ENCODE measurements at regions not wholly inside any gene's neighbourhood (a gene's known extent, or its start where the extent isn't known, plus 50 kb on each side); places are given as distances from the start of the nearest gene placed in this dataset.

DNA sequence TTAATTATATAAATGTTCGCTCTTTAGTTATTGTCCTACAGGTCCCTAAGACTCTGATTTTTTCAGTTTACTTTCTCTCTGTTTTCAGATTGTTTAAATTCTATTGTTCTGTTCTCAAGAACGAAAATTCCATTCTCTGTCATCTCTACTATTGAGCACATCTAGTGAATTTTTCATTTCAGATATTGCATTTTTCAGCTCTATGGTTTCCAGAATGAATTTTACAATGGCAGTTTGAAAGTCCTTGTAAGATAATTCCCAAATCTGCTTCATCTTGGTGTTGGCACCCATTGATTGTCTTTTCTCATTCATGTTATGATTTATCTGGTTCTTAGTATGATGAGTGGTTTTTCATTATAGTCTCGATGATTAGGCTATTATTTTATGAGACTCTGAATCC is 519.6 kb upstream of the LRFN5 start:
- no peak for ATAC-seq
- H3K4me3 ChIP-seq (ENCODE audit: low read length) = no peak overlapping the region
- intact Hi-C loops (cut with DNase I) = no loop called here

DNA sequence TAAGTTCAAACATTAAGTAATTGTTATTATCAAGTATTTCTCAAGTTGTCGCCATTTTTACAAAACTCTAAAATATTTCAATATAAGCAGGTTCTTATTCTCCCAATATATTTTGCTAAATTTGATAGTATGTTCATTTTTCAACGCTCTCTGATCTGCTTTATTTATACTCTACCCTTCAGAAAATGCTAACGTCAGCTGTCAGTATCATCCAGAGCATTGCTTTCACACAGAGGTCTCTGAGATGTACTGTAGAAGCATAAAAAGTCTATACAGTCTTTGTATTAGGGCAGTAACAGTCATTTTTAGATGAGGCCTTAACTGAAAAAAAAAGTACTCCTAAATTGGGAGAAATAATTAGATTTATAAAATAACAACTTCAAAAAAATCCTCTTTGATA is 533.1 kb upstream of the LRFN5 start:
- H3K4me1 ChIP-seq (ENCODE audit: control insufficient read depth, insufficient read depth, low read length) = no peaks in the 10 kb centered on the region
- no peaks in the 10 kb centered on the region for H3K9me3 ChIP-seq (ENCODE audit: control insufficient read depth, low read length)
- H3K27me3 ChIP-seq (ENCODE audit: control insufficient read depth, insufficient read depth) = no peaks in the 10 kb centered on the region
- no peak overlapping the region for H3K4me3 ChIP-seq (ENCODE audit: low read length)
- DNase-seq (no peak), ATAC-seq (no peak)
- intact Hi-C loops (cut with DNase I) = no loop called here
- no peak overlapping the region for H3K27ac ChIP-seq (ENCODE audit: low read length)
- 67% methylated on average over 3 of the region's 3 CpGs for WGBS

More for the DNA sequence above, 519.6 kb upstream of the LRFN5 start:
- 79% methylated on average over 3 of the region's 3 CpGs for WGBS
- H3K27me3 ChIP-seq (ENCODE audit: control insufficient read depth, insufficient read depth) = no peaks in the 10 kb centered on the region
- no peak overlapping the region for H3K27ac ChIP-seq (ENCODE audit: low read length)
- DNase-seq = no peak
- H3K4me1 ChIP-seq (ENCODE audit: control insufficient read depth, insufficient read depth, low read length) = no peaks in the 10 kb centered on the region
- H3K9me3 ChIP-seq (ENCODE audit: control insufficient read depth, low read length) = no peaks in the 10 kb centered on the region

DNA sequence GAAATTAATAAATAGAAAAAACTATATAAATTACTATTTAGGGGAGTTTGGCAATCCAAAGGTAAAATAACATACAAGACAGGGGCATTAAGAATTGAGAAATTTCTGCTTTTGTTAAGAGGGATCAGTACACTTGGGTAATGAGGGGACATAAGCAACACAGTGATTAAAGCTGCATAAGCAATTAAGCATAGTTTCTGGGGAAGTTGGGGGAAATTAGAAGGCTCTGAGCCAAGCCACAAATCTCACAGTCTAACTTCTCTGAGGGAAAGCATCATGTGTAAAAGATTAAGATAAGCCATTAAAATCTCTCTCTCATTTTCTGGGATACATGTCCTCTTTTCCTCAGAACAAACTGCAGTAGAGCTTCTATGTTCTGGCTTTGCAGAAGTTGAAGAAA is 533.9 kb upstream of the LRFN5 start:
- no peak for DNase-seq
- no peaks in the 10 kb centered on the region for H3K27me3 ChIP-seq (ENCODE audit: control insufficient read depth, insufficient read depth)
- no peak overlapping the region for H3K4me3 ChIP-seq (ENCODE audit: low read length)
- H3K9me3 ChIP-seq (ENCODE audit: control insufficient read depth, low read length) = no peaks in the 10 kb centered on the region
- no peak overlapping the region for H3K27ac ChIP-seq (ENCODE audit: low read length)
- intact Hi-C loops (cut with DNase I) = no loop called here
- ATAC-seq = no peak
- no peaks in the 10 kb centered on the region for H3K4me1 ChIP-seq (ENCODE audit: control insufficient read depth, insufficient read depth, low read length)

DNA sequence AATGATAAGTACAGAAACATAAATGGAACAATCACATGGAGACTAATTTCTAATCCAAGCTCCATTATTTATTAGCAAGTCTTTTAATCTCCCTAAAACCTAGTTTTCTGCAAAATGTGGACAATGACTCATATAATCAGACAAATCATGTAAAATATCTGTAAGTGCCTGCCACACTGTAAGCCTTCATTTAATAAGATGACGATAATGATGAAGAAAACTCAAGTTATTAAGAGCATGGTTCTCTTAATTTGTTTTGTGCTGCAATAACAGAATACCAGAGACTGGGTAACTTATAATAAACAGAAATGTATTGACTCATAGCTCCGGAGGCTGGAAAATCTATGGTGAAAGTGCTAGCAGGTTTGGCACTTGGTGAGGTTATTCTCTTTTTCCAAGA is 535.3 kb upstream of the LRFN5 start:
- DNase-seq (no peak), ATAC-seq (no peak)
- no peaks in the 10 kb centered on the region for H3K9me3 ChIP-seq (ENCODE audit: control insufficient read depth, low read length)
- no peaks in the 10 kb centered on the region for H3K27me3 ChIP-seq (ENCODE audit: control insufficient read depth, insufficient read depth)
- intact Hi-C loops (cut with DNase I) = no loop called here
- H3K27ac ChIP-seq (ENCODE audit: low read length) = no peak overlapping the region
- H3K4me1 ChIP-seq (ENCODE audit: control insufficient read depth, insufficient read depth, low read length) = no peaks in the 10 kb centered on the region
- 91% methylated on average over 2 of the region's 2 CpGs for WGBS
- no peak overlapping the region for H3K4me3 ChIP-seq (ENCODE audit: low read length)

DNA sequence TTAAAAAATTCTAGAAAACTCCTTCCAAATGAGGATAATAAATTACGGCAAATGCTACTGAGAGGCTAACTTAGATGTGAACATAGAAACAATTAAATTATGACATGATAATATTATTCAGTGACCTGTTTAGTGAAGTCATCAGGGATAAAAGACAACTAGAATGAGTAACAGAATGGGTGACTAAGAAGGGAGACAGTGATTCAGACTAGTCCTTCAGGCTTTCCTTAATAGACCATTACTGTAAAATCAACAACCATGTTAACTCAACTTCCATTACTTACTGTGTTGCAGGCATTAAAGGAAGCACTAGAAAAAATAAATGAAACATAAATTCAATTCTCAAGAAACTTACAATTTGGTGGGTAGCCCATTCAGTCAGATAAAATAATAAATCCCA is 543.9 kb upstream of the LRFN5 start:
- no peak overlapping the region for H3K4me3 ChIP-seq (ENCODE audit: low read length)
- DNase-seq = no peak
- H3K27ac ChIP-seq (ENCODE audit: low read length) = no peak overlapping the region
- no peak for ATAC-seq
- intact Hi-C loops (cut with DNase I) = no loop called here
- 82% methylated on average over 1 of the region's 1 CpG for whole genome bisulfite sequencing
- H3K27me3 ChIP-seq (ENCODE audit: control insufficient read depth, insufficient read depth) = no peaks in the 10 kb centered on the region
- H3K9me3 ChIP-seq (ENCODE audit: control insufficient read depth, low read length) = no peaks in the 10 kb centered on the region
- no peaks in the 10 kb centered on the region for H3K4me1 ChIP-seq (ENCODE audit: control insufficient read depth, insufficient read depth, low read length)

DNA sequence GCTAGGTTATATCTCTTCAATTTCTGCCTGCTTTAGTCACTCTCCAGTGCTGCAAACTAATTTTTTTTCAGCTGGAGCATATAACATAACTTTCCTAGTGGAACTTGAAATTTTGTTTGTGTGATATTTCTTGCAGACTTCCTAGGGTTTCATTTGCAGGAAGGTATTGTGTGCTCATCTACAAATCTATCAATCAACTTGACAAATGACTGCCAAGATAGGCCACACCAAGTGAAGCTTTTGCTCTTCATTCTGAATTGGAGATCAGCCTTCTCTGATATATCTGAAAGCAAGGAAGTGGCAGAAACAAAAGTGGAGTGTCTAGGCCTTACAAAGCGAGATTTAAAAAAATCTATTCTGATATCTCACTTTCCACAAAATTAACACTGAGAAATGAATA is 551.1 kb upstream of the LRFN5 start:
- no peak overlapping the region for H3K4me3 ChIP-seq (ENCODE audit: low read length)
- intact Hi-C loops (cut with DNase I) = no loop called here
- 70% methylated on average over 1 of the region's 1 CpG for WGBS
- H3K27ac ChIP-seq (ENCODE audit: low read length) = no peak overlapping the region
- ATAC-seq (no peak), DNase-seq (no peak)
- H3K4me1 ChIP-seq (ENCODE audit: control insufficient read depth, insufficient read depth, low read length) = no peaks in the 10 kb centered on the region
- no peaks in the 10 kb centered on the region for H3K27me3 ChIP-seq (ENCODE audit: control insufficient read depth, insufficient read depth)
- H3K9me3 ChIP-seq (ENCODE audit: control insufficient read depth, low read length) = no peaks in the 10 kb centered on the region

DNA sequence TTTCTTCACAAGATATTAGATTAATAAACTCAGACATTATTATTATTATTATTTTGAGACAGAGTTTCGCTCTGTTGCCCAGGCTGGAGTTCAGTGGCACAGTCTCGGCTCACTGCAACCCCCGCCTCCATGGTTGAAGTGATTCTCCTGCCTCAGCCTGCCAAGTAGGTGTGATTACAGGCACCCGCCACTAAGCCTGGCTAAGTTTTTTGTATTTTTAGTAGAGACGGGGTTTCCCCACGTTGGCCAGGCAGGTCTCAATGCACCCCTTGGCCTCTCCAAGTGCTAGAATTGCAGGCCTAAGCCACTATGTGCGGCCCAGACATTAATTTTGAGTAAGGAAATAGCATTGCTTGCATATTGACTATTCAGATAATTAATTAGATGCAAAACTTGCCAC is 554.9 kb upstream of the LRFN5 start:
- H3K9me3 ChIP-seq (ENCODE audit: control insufficient read depth, low read length) = no peaks in the 10 kb centered on the region
- ATAC-seq (no peak), DNase-seq (no peak)
- no peak overlapping the region for H3K27ac ChIP-seq (ENCODE audit: low read length)
- no peaks in the 10 kb centered on the region for H3K27me3 ChIP-seq (ENCODE audit: control insufficient read depth, insufficient read depth)
- intact Hi-C loops (cut with DNase I) = no loop called here
- WGBS = 70% methylated on average over 7 of the region's 7 CpGs
- H3K4me3 ChIP-seq (ENCODE audit: low read length) = no peak overlapping the region
- H3K4me1 ChIP-seq (ENCODE audit: control insufficient read depth, insufficient read depth, low read length) = no peaks in the 10 kb centered on the region

DNA sequence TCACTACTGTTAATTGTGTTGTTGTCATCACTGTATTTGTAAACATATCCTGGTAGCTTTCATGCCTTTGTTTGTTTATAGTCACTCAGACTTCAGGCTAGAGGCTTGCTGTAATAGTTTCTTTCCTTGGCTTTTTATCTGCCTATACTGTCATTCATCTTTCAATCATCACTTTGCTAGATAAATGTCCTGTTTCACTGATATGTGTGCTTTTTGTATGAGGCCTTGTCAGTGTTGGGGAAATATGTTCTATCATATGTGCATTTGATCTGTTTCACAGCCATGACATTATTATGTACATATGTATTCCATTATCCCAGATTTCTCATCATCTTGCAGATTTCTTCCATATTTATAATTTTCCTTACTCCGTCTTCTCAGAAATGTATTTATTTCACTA is 558.9 kb upstream of the LRFN5 start:
- Histone ChIP-seq H3K27me3 (ENCODE audit: control insufficient read depth, insufficient read depth) (no peaks in the 10 kb centered on the region), H3K27ac (ENCODE audit: low read length) (no peak overlapping the region), H3K4me3 (ENCODE audit: low read length) (no peak overlapping the region), H3K9me3 (ENCODE audit: control insufficient read depth, low read length) (no peaks in the 10 kb centered on the region), H3K4me1 (ENCODE audit: control insufficient read depth, insufficient read depth, low read length) (no peaks in the 10 kb centered on the region)
- ATAC-seq (no peak), DNase-seq (no peak)
- intact Hi-C loops (cut with DNase I) = no loop called here
- 0% methylated on average over 1 of the region's 1 CpG for WGBS

DNA sequence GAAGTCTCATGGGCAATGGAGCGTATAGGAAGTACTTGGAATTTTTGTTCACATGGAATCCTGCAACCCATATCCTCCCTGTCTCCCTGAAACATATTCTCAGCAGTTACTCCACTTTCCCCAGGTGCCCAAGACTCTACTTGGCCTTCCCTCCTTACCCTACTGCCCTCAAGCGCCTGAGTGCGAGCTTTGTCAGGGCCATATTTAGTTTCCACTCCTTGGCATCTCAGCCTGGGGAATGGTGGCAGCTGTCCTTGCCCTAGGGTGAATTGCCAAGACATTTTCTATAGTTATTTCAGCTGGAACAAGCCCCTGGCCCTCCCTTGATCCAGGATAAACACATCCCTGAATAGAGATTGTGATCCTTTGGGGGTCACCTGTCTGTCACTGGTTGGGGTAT is 569.3 kb upstream of the LRFN5 start:
- no peaks in the 10 kb centered on the region for H3K9me3 ChIP-seq (ENCODE audit: control insufficient read depth, low read length)
- DNase-seq = no peak
- no peak for ATAC-seq
- no peaks in the 10 kb centered on the region for H3K4me1 ChIP-seq (ENCODE audit: control insufficient read depth, insufficient read depth, low read length)
- H3K4me3 ChIP-seq (ENCODE audit: low read length) = no peak overlapping the region
- WGBS = 59% methylated on average over 3 of the region's 3 CpGs
- H3K27me3 ChIP-seq (ENCODE audit: control insufficient read depth, insufficient read depth) = no peaks in the 10 kb centered on the region
- intact Hi-C loops (cut with DNase I) = no loop called here
- no peak overlapping the region for H3K27ac ChIP-seq (ENCODE audit: low read length)

DNA sequence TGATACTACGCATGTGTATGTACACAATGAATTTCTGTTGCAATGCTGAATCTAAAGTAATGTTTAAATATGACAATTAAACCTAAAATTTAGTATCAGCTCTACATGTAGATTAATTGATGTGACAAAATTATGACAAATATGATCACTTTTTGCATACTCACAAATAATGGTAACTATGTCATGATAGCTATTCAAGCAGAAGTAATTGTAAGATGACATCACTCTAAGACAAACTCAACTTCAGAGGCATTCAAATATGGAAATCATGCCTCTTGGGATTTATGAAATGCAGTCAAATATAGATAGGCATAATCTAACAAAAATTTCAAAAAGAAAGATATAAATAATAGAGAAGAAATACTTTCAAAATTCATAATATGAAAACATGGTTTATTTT is 571.7 kb upstream of the LRFN5 start:
- WGBS = 81% methylated on average over 1 of the region's 1 CpG
- no peak for DNase-seq
- Histone ChIP-seq H3K9me3 (ENCODE audit: control insufficient read depth, low read length) (no peaks in the 10 kb centered on the region), H3K27ac (ENCODE audit: low read length) (no peak overlapping the region), H3K27me3 (ENCODE audit: control insufficient read depth, insufficient read depth) (no peaks in the 10 kb centered on the region), H3K4me3 (ENCODE audit: low read length) (no peak overlapping the region), H3K4me1 (ENCODE audit: control insufficient read depth, insufficient read depth, low read length) (no peaks in the 10 kb centered on the region)
- no peak for ATAC-seq
- intact Hi-C loops (cut with DNase I) = no loop called here

DNA sequence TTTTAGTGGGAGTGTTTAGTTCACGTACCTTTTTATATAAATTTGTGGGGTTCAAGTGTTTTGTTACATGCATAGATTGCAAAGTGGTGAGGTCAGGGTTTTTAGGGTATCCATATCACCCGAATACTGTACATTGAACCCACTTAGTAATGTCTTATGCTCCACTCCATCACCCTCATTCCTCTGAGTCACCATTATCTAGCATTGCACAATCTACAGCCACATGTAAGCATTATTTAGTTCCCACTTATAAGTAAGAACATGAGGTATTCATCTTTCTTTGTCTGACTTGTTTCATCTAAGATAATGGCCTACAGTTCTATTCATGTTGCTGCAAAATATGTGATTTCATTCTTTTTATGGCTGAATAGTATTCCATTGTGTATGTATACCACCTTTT is 583.7 kb upstream of the LRFN5 start:
- intact Hi-C loops (cut with DNase I) = no loop called here
- ATAC-seq (no peak), DNase-seq (no peak)
- Histone ChIP-seq H3K4me3 (ENCODE audit: low read length) (no peak overlapping the region), H3K27ac (ENCODE audit: low read length) (no peak overlapping the region), H3K9me3 (ENCODE audit: control insufficient read depth, low read length) (no peaks in the 10 kb centered on the region), H3K27me3 (ENCODE audit: control insufficient read depth, insufficient read depth) (no peaks in the 10 kb centered on the region), H3K4me1 (ENCODE audit: control insufficient read depth, insufficient read depth, low read length) (no peaks in the 10 kb centered on the region)
- 80% methylated on average over 2 of the region's 2 CpGs for WGBS

DNA sequence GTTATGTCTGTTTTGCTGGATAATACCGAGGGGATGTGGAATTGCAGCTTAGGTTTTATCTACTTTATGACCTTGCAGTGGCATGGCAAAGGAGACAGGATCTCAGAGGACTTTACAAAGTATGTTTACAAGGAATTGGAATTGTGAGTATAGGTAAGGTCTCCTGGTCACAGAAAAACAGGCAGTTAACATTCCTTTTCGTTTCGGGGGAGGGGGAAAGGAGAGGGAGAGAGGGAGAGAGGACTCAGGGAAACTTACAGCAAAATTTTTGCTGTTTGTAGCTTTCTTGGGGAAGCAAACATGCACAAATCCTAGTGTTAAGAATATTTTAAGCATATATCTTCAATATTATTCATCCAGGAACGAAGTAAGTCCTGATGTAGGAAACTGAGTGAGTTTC is 590.5 kb upstream of the LRFN5 start:
- ATAC-seq = no peak

More for the DNA sequence above, 590.5 kb upstream of the LRFN5 start:
- no peak overlapping the region for H3K4me3 ChIP-seq (ENCODE audit: low read length)
- WGBS = 43% methylated on average over 4 of the region's 4 CpGs
- no peak overlapping the region for H3K27ac ChIP-seq (ENCODE audit: low read length)
- no peaks in the 10 kb centered on the region for H3K9me3 ChIP-seq (ENCODE audit: control insufficient read depth, low read length)
- intact Hi-C loops (cut with DNase I) = no loop called here
- no peaks in the 10 kb centered on the region for H3K4me1 ChIP-seq (ENCODE audit: control insufficient read depth, insufficient read depth, low read length)
- H3K27me3 ChIP-seq (ENCODE audit: control insufficient read depth, insufficient read depth) = no peaks in the 10 kb centered on the region
- no peak for DNase-seq

Measured in right cardiac atrium (tissue), 5 donors.